Osteoblast (primary cell): ENCODE measurements at regions not wholly inside any gene's neighbourhood (a gene's known extent, or its start where the extent isn't known, plus 50 kb on each side); places are given as distances from the start of the nearest gene placed in this dataset.
A peak's percentile ranks its signal among the peaks of the same experiment; 100 is the strongest.

Experiments used
- DNase-seq: peaks from one replicate; pipeline ENCODE4 v3.0.0; 2011; ENCODE audit warnings: low spot score, mixed read lengths; ENCODE audit not compliant: insufficient read length; ENCODE audit errors: missing footprints
- H2AFZ ChIP-seq: 2 replicates; pipeline ENCODE4 v1.6.0; 2011; ENCODE audit warnings: mild to moderate bottlenecking, low read length
- H3K27ac ChIP-seq: 2 replicates; pipeline ENCODE4 v1.5.1; 2011; ENCODE audit warnings: mild to moderate bottlenecking, low read depth, low read length, moderate library complexity
- H3K27me3 ChIP-seq: 2 replicates; pipeline ENCODE4 v1.6.0; 2012; ENCODE audit warnings: mild to moderate bottlenecking, control low read depth, inconsistent platforms, low read length, moderate library complexity; ENCODE audit not compliant: insufficient read depth
- H3K36me3 ChIP-seq: 2 replicates; pipeline ENCODE4 v1.5.1; 2011; ENCODE audit warnings: mild to moderate bottlenecking, low read length, control low read depth, moderate library complexity; ENCODE audit not compliant: insufficient read depth
- H3K4me1 ChIP-seq: 2 replicates; pipeline ENCODE4 v1.5.1; 2011; ENCODE audit warnings: mild to moderate bottlenecking, low read length, control low read depth, moderate library complexity; ENCODE audit not compliant: insufficient read depth
- H3K4me2 ChIP-seq: 2 replicates; pipeline ENCODE4 v1.6.0; 2011; ENCODE audit warnings: mild to moderate bottlenecking, low read length; ENCODE audit not compliant: insufficient read depth
- H3K4me3 ChIP-seq: fragments of 200-600 bp; sonication (generic); 3 replicates; pipeline ENCODE4 v1.5.1; 2012; ENCODE audit warnings: mild to moderate bottlenecking, low read length, inconsistent platforms; ENCODE audit not compliant: insufficient read depth
- H3K79me2 ChIP-seq: 2 replicates; pipeline ENCODE4 v1.6.0; 2012; ENCODE audit warnings: mild to moderate bottlenecking, low read length, control low read depth, inconsistent platforms; ENCODE audit not compliant: insufficient read depth
- H3K9me3 ChIP-seq: 2 replicates; pipeline ENCODE4 v1.5.1; 2011; ENCODE audit warnings: low read depth, low read length, control low read depth
- H4K20me1 ChIP-seq: 2 replicates; pipeline ENCODE4 v1.6.0; 2012; ENCODE audit warnings: mild to moderate bottlenecking, low read length, control low read depth; ENCODE audit not compliant: insufficient read depth
- CTCF ChIP-seq: IDR thresholded peaks from 2 replicates; pipeline ENCODE4 v1.5.1; 2011; ENCODE audit warnings: mild to moderate bottlenecking, low read depth, low read length, moderate library complexity; ENCODE audit errors: extremely low read depth

GRCh38 chr12:92056290-92056689 is 89.4 kb downstream of the BTG1 start:
- Histone ChIP-seq H3K9me3 (no peaks in the 10 kb centered on the region), H3K36me3 (no peaks in the 10 kb centered on the region), H3K4me2 (no peak overlapping the region), H3K4me1 (peaks cover 12% of the 10 kb centered on the region), H2AFZ (no peak overlapping the region), H3K27me3 (no peaks in the 10 kb centered on the region), H3K4me3 (no peak overlapping the region), H4K20me1 (no peaks in the 10 kb centered on the region), H3K79me2 (no peaks in the 10 kb centered on the region), H3K27ac (no peak overlapping the region)
- no peak for TF ChIP-seq CTCF
- DNase-seq: no peak

GRCh38 chr12:92055877-92056276 is 89.8 kb downstream of the BTG1 start:
- no peak for DNase-seq
- Histone ChIP-seq H3K27ac (no peak overlapping the region), H2AFZ (no peak overlapping the region), H3K4me1 (peaks cover 10% of the 10 kb centered on the region), H3K9me3 (no peaks in the 10 kb centered on the region), H3K36me3 (no peaks in the 10 kb centered on the region), H3K4me3 (no peak overlapping the region), H4K20me1 (no peaks in the 10 kb centered on the region), H3K79me2 (no peaks in the 10 kb centered on the region), H3K27me3 (no peaks in the 10 kb centered on the region), H3K4me2 (no peak overlapping the region)
- TF ChIP-seq CTCF: no peak

GRCh38 chr12:92051441-92051840 is 94.2 kb downstream of the BTG1 start:
- no peak overlapping the region for H3K4me2 ChIP-seq
- no peaks in the 10 kb centered on the region for H4K20me1 ChIP-seq
- H3K9me3 ChIP-seq: no peaks in the 10 kb centered on the region
- no peak overlapping the region for H3K4me3 ChIP-seq
- no peak overlapping the region for H2AFZ ChIP-seq
- no peaks in the 10 kb centered on the region for H3K27me3 ChIP-seq
- H3K79me2 ChIP-seq: no peaks in the 10 kb centered on the region
- TF ChIP-seq CTCF: no peak
- no peak overlapping the region for H3K27ac ChIP-seq
- H3K36me3 ChIP-seq: no peaks in the 10 kb centered on the region
- no peaks in the 10 kb centered on the region for H3K4me1 ChIP-seq
- peak; percentile 10 for DNase-seq

GRCh38 chr12:92049403-92049802 is 96.2 kb downstream of the BTG1 start:
- Histone ChIP-seq H3K4me1 (no peaks in the 10 kb centered on the region), H3K27ac (no peak overlapping the region), H3K36me3 (no peaks in the 10 kb centered on the region), H4K20me1 (no peaks in the 10 kb centered on the region), H3K9me3 (no peaks in the 10 kb centered on the region), H3K27me3 (no peaks in the 10 kb centered on the region), H3K4me2 (no peak overlapping the region), H3K4me3 (no peak overlapping the region), H3K79me2 (no peaks in the 10 kb centered on the region), H2AFZ (no peak overlapping the region)
- no peak for DNase-seq
- TF ChIP-seq CTCF: no peak
